DND-41 (cell line): ENCODE measurements at regions not wholly inside any gene's neighbourhood (a gene's known extent, or its start where the extent isn't known, plus 50 kb on each side); places are given as distances from the start of the nearest gene placed in this dataset.

Source experiments
- ATAC-seq: fragments of 200-7000 bp; cut with Tn5 transposase; 3 replicates; pipeline ENCODE4 v1.9.1; 2021; ENCODE audit warnings: low read depth; ENCODE audit not compliant: insufficient read depth
- DNase-seq: peaks from one replicate; pipeline ENCODE4 v3.0.0-alpha.2; 2020
- H2AFZ ChIP-seq: 2 replicates; pipeline ENCODE4 v1.6.0; 2012; ENCODE audit warnings: low read depth, low read length
- H3K27ac ChIP-seq: 2 replicates; pipeline ENCODE4 v1.5.1; 2012; ENCODE audit warnings: low read length, inconsistent platforms
- H3K27me3 ChIP-seq: fragments of 200-600 bp; sonication (generic); 2 replicates; pipeline ENCODE4 v1.6.0; 2012; ENCODE audit warnings: low read length, mild to moderate bottlenecking, inconsistent platforms; ENCODE audit not compliant: insufficient read depth, poor library complexity
- H3K36me3 ChIP-seq: 2 replicates; pipeline ENCODE4 v1.5.1; 2012; ENCODE audit warnings: low read length, inconsistent platforms; ENCODE audit not compliant: insufficient read depth
- H3K4me1 ChIP-seq: 2 replicates; pipeline ENCODE4 v1.5.1; 2012; ENCODE audit warnings: mild to moderate bottlenecking, low read length; ENCODE audit not compliant: insufficient read depth
- H3K4me2 ChIP-seq: 2 replicates; pipeline ENCODE4 v1.6.0; 2012; ENCODE audit warnings: mild to moderate bottlenecking, moderate library complexity, low read length, inconsistent platforms; ENCODE audit not compliant: insufficient read depth
- H3K4me3 ChIP-seq, 2 experiments: fragments of 200-600 bp in 1 of 2; shearing (Covaris generic) in 1 of 2; 2 replicates each; pipeline ENCODE4 v1.5.1; 2012 to 2016; ENCODE audit warnings: inconsistent platforms in 2 of 2, low read length in 2 of 2, mild to moderate bottlenecking in 2 of 2, low read depth in 1 of 2, moderate library complexity in 1 of 2
- H3K79me2 ChIP-seq: 2 replicates; pipeline ENCODE4 v1.6.0; 2012; ENCODE audit warnings: low read length, inconsistent platforms; ENCODE audit not compliant: insufficient read depth
- H3K9ac ChIP-seq: 2 replicates; pipeline ENCODE4 v1.6.0; 2012; ENCODE audit warnings: low read depth, mild to moderate bottlenecking, inconsistent platforms, low read length, moderate library complexity
- H3K9me3 ChIP-seq: 2 replicates; pipeline ENCODE4 v1.5.1; 2012; ENCODE audit warnings: low read length, moderate library complexity, mild to moderate bottlenecking, inconsistent platforms; ENCODE audit not compliant: insufficient read depth, severe bottlenecking
- H4K20me1 ChIP-seq: 2 replicates; pipeline ENCODE4 v1.6.0; 2012; ENCODE audit warnings: low read length; ENCODE audit not compliant: insufficient read depth
- CTCF ChIP-seq: IDR thresholded peaks from 2 replicates; pipeline ENCODE4 v1.5.1; 2012; ENCODE audit warnings: borderline replicate concordance, low read length, moderate library complexity, mild to moderate bottlenecking; ENCODE audit not compliant: poor library complexity, severe bottlenecking; ENCODE audit errors: extremely low read depth
- EZH2 ChIP-seq: IDR thresholded peaks from 3 replicates; pipeline ENCODE4 v1.6.1; 2012; ENCODE audit warnings: borderline replicate concordance, low read depth, mild to moderate bottlenecking, moderate library complexity, low read length, inconsistent platforms; ENCODE audit not compliant: severe bottlenecking

DNA sequence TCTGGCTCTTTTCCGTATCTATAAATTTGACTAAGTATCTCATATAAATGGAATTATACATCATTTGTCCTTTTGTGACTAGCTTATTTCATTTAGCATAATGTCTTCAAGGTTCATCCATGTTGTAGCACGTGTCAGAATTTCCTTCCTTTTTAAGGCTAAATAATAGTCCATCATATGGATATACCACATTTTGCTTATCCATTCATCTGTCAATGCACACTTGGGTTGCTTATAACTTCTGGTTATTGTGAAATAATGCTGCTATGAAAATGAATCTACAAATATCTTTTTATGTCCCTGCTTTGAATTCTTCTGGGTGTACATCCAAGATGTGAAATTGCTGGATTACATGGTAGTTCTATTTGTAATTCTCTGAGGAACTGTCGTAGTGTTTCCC is 119.6 kb downstream of the RHOU start:
- H3K4me3 ChIP-seq = no peak overlapping the region
- ATAC-seq = no peak
- H3K27me3 ChIP-seq = peaks cover 4% of the 10 kb centered on the region
- H3K9me3 ChIP-seq = no peaks in the 10 kb centered on the region
- H3K9ac ChIP-seq = no peak overlapping the region
- no peak overlapping the region for H2AFZ ChIP-seq
- no peak overlapping the region for H3K27ac ChIP-seq
- no peaks in the 10 kb centered on the region for H3K36me3 ChIP-seq
- no peaks in the 10 kb centered on the region for H3K4me1 ChIP-seq
- TF ChIP-seq EZH2 = no peak
- TF ChIP-seq CTCF = no peak
- DNase-seq = no peak
- no peaks in the 10 kb centered on the region for H3K79me2 ChIP-seq
- H3K4me2 ChIP-seq = no peak overlapping the region
- H4K20me1 ChIP-seq = no peaks in the 10 kb centered on the region

- no peak for TF ChIP-seq CTCF
- no peak for TF ChIP-seq EZH2
- no peak for DNase-seq
- no peaks in the 10 kb centered on the region for H3K4me1 ChIP-seq
- H3K27me3 ChIP-seq = peaks cover 9% of the 10 kb centered on the region
- H3K4me3 ChIP-seq = no peak overlapping the region
- H3K9ac ChIP-seq = no peak overlapping the region
- no peaks in the 10 kb centered on the region for H3K9me3 ChIP-seq
- no peaks in the 10 kb centered on the region for H4K20me1 ChIP-seq
- H3K79me2 ChIP-seq = no peaks in the 10 kb centered on the region
- H3K36me3 ChIP-seq = no peaks in the 10 kb centered on the region
- no peak overlapping the region for H3K27ac ChIP-seq
- no peak for ATAC-seq
- H3K4me2 ChIP-seq = no peak overlapping the region
- no peak overlapping the region for H2AFZ ChIP-seq
Measured at GRCh38 chr1:228857611-228858010, 122.3 kb downstream of the RHOU start.

DNA sequence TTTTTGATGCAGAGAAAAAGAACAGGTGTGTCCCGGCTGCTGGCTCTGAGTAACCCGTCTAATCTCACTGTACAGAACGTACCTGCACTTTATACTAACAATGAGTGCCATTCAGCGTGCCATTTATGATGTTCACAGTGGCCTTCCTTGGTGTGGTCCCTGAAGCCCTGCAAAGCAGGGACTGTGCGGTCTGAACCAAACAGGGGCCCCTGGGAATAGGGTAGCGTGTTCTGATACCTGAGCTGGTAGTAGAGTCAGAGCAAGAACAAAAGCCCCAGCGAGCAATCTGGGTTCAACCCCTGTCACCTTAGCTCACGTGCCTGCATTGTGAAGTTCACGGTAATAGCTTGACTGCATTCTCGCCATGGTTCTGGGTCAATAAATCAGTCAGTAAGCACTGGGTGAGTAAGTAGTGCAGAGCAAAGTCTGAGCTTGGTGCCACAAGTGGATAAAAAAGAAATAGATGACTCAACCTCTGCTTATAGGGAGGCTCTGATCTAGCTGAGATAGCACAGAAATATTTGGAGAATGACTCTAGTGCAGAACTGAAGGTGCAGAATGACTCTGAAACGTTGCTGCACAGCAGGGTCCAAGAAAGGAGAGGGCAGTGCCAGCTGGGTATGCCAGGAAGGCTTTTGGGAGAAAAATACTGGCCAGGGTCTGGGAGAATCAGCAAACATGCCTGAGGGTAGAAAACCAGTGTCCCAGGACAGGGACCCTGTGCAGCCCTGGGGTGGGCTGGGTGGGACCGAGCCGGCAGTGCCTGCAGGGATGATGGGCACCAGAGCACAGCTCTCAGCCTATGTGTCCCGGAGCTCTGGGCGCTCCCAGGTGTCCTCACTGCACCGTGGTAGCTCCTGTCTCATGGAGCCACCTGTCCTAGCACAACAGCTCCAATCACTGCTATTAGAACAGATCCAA is 125.9 kb downstream of the RHOU start:
- Histone ChIP-seq H4K20me1 (no peaks in the 10 kb centered on the region), H3K9me3 (no peaks in the 10 kb centered on the region), H3K4me3 (no peak overlapping the region), H3K9ac (no peak overlapping the region), H3K27ac (no peak overlapping the region), H3K4me2 (no peak overlapping the region), H3K36me3 (no peaks in the 10 kb centered on the region), H3K4me1 (peaks cover 9% of the 10 kb centered on the region; the same call in 1 of the 2 replicates), H2AFZ (no peak overlapping the region), H3K27me3 (peaks cover 10% of the 10 kb centered on the region), H3K79me2 (no peaks in the 10 kb centered on the region)
- TF ChIP-seq EZH2 = no peak
- no peak for DNase-seq
- no peak for ATAC-seq

DNA sequence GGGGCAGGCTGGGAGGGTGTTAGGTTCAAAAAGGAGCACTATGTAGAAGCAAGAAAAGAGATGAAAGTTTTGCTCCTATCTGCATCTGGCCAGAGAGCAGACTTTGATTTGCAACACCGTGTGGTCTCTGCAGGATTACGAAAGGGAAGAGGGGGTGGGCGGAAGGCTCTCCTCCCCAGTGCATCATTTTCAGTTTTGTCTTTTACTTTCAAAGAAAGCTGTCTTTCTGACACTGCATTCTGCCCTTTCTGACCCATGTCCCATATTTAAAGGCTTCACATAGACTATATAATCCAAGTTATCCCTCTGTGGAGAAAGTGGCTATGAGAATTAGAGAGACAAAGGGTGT is 126.5 kb downstream of the RHOU start:
- no peak for DNase-seq
- Histone ChIP-seq H3K27ac (no peak overlapping the region), H4K20me1 (no peaks in the 10 kb centered on the region), H3K9ac (no peak overlapping the region), H3K9me3 (no peaks in the 10 kb centered on the region), H3K27me3 (peaks cover 10% of the 10 kb centered on the region), H3K4me1 (peaks cover 9% of the 10 kb centered on the region; the same call in 1 of the 2 replicates), H3K4me2 (no peak overlapping the region), H3K4me3 (no peak overlapping the region), H3K36me3 (no peaks in the 10 kb centered on the region), H2AFZ (no peak overlapping the region), H3K79me2 (no peaks in the 10 kb centered on the region)
- ATAC-seq = no peak
- TF ChIP-seq CTCF = no peak
- no peak for TF ChIP-seq EZH2
